Rectal smooth muscle tissue (tissue), 1 donor: ENCODE measurements at regions not wholly inside any gene's neighbourhood (a gene's known extent, or its start where the extent isn't known, plus 50 kb on each side); places are given as distances from the start of the nearest gene placed in this dataset.
A peak's percentile ranks its signal among the peaks of the same experiment; 100 is the strongest.
"Not testable (repeated sequence)": the region's sequence is repeated elsewhere in the genome, so short reads cannot be mapped to it uniquely, and the experiment has no call there.

ENCODE experiments used
- H3K27ac ChIP-seq: one replicate; pipeline ENCODE4 v1.7.0; 2013; ENCODE audit warnings: low read depth, low read length, inconsistent platforms
- H3K27me3 ChIP-seq: one replicate; pipeline ENCODE4 v1.7.0; 2013; ENCODE audit warnings: low read length; ENCODE audit not compliant: control insufficient read depth, insufficient read depth
- H3K36me3 ChIP-seq: one replicate; pipeline ENCODE4 v1.7.0; 2013; ENCODE audit warnings: low read length; ENCODE audit not compliant: control insufficient read depth, insufficient read depth
- H3K4me1 ChIP-seq: one replicate; pipeline ENCODE4 v1.7.0; 2013; ENCODE audit warnings: low read length; ENCODE audit not compliant: control insufficient read depth, insufficient read depth
- H3K4me3 ChIP-seq: one replicate; pipeline ENCODE4 v1.7.0; 2013; ENCODE audit warnings: low read length
- H3K9ac ChIP-seq: one replicate; pipeline ENCODE4 v1.7.0; 2013; ENCODE audit warnings: low read length

DNA sequence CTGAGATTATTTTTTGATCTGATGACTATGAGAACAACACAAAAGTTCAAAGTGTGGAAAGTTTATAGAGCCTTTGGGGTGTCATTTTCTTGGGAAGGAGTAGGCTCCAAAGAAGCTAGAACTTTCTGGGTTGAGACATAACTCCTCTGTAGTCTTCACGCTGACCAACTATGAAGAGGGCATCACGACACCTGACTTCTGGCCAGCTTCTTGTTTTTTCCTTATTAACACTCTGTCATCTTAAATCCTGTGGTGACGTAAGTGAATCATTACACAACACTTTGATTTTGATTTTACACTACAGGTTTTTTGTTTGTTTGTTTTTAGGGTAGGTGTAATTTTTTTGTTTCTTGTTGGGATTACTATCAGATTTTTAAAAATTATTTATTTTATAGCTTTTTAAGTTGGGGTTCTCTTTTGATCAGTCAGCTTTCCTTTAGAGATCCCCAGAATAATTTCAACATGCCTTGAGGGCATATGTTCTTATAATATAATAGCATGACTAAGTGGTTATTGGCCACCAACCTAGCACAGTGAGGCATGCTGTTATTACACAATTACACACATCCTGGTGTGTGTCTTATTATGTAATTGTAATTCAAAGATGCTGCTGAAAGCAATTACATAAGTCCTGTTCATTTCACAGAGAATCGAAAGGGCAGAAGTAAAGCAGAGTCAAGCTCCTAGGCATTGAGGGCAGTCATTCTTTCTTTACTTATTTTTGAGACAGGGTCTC lies 281.6 kb upstream of the NOTCH2NLA start:
- not testable (repeated sequence) for H3K27ac ChIP-seq, H3K27me3 ChIP-seq, H3K9ac ChIP-seq

DNA sequence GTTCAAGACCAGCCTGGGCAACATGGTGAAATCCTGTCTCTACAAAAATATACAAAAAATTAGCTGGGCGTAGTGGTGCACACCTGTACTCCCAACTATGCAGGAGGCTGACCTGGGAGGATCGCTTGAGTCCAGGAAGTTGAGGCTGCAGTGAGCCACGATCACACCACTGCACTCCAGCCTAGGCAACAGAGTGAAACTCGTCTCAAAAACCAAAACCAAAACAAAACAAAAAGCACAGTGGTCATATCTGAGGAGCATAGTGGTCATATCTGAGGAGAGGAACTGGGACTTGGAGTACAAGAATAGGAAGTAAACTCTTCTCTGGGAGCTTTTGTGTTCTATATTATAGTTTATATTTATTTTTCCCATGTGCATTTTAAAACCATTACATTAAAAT lies 275.3 kb upstream of the NOTCH2NLA start:
- not testable (repeated sequence) for H3K36me3 ChIP-seq, H3K9ac ChIP-seq, H3K27me3 ChIP-seq, H3K27ac ChIP-seq, H3K4me3 ChIP-seq, H3K4me1 ChIP-seq

More for the DNA sequence above, 281.6 kb upstream of the NOTCH2NLA start:
- H3K4me1 ChIP-seq, H3K4me3 ChIP-seq, H3K36me3 ChIP-seq: not testable (repeated sequence)

DNA sequence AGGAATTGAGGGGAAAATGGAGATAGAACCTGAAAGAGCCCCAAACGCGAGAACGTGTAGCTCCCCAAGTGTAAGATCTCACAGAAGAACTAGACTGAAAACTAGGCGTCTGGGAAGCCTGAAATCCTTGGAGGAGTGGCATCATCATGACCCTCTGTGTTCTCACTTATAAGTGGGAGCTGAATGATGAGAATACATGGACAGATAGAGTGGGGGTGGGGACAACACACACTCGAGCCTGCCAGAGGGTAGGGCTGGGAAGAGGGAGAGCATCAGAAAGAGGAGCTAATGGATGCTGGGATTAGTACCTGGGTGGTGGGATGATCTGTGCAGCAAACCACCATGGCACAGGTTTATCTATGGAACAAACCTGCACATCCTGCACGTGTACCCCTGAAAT lies 258.7 kb upstream of the NOTCH2NLA start:
- H3K27ac ChIP-seq, H3K4me3 ChIP-seq: not testable (repeated sequence)

DNA sequence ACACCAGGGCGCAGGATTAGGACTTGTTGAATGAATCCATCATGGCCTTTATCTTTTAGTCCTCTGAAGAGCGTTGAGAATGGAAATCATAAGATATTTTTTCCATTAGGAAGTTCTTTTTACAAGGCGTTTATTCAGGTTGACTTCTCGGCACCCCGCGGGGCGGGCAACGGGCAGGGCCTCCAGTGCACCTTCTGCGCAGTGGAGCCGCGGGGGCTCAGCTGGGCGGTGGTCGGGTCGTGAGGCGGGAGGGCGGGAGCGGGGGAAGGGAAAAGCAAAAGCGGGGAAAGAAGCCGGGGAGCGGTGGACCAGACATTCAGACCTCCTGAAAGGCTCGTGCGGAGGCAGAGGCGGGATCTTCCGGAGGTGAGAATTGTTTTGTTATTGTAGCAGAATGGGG lies 258.3 kb upstream of the NOTCH2NLA start:
- not testable (repeated sequence) for H3K27ac ChIP-seq
- peak overlapping the region; percentile 27 for H3K4me3 ChIP-seq

More for the DNA sequence above, 258.7 kb upstream of the NOTCH2NLA start:
- not testable (repeated sequence) for H3K27me3 ChIP-seq, H3K9ac ChIP-seq, H3K4me1 ChIP-seq, H3K36me3 ChIP-seq

DNA sequence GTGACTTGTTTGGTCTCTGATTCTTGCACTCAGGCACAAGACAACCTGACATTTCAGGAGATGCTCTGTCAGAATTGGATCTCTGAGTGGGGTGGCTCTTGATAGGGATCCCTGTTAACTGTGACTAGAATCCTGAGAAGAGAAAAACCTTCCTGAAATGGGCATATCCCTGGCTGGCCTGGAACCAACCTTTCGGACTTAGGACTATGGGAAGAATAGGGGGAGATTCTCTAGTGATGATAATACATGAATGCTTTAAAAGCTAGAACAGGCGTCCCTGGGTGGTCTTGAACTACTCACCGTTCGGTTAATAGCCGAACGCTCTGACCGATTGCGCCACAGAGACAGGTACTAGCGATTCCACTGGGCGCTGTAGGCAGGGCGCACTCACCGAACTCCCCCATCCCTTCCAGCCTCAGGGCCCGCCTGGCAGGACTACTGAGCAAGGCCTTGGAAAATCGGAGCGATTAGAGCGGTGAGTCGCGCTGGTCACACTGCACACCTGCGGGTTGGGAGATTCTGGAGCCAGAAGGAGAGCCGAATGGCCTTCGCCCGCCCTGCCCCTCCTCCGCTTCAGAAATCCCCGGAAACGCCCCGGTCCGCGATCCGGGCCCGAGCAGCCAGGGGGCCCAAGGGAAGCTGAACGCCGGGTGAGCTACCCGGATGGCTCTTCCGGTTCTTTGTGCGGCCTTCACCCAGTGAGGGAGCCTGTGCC lies 257.6 kb upstream of the NOTCH2NLA start:
- H3K4me3 ChIP-seq: peak overlapping the region; percentile 52
- not testable (repeated sequence) for H3K4me1 ChIP-seq, H3K36me3 ChIP-seq, H3K27me3 ChIP-seq
- H3K27ac ChIP-seq: peak overlapping the region; percentile 64
- peak overlapping the region; percentile 21 for H3K9ac ChIP-seq

More for the DNA sequence above, 258.3 kb upstream of the NOTCH2NLA start:
- not testable (repeated sequence) for H3K36me3 ChIP-seq, H3K27me3 ChIP-seq, H3K9ac ChIP-seq, H3K4me1 ChIP-seq

DNA sequence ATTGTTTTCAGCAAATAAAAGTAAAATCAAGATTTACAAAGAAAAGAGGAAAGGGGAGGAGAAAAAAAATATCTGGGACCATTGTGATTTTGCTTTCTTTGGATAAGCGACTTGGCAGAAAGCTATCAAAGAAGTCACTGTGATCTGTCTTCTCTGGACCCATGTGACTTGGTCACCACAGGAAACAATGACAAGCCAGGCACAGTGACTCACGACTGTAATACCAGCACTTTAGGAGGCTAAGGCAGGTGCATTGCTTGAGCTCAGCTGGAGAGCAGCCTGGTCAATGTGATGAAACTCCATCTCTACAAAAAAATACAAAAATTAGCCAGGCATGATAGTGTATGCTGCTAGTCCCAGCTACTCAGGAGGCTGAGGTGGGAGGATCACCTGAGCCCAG lies 255.4 kb upstream of the NOTCH2NLA start:
- H3K4me1 ChIP-seq, H3K27me3 ChIP-seq: not testable (repeated sequence)

DNA sequence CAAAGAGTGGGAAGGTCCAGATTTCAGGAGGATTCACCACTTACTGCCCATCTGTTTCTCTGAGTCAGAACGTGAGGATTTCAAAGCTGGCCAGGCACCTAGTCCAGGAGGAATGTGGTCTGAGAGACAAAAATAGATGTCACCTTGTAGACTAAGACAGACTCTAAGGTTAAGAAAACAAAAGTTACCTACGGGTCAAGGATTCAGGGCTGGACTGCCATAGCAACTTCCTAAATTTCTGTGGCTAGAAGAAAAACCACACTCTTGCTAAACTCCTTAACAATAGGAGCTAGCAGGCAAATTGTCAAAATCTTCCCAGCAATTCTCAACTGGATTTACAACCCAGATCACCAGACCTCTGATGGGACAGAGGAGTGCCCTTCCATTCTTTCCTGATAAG lies 250.4 kb upstream of the NOTCH2NLA start:
- not testable (repeated sequence) for H3K27me3 ChIP-seq, H3K9ac ChIP-seq, H3K4me3 ChIP-seq, H3K36me3 ChIP-seq, H3K4me1 ChIP-seq, H3K27ac ChIP-seq

More for the DNA sequence above, 255.4 kb upstream of the NOTCH2NLA start:
- not testable (repeated sequence) for H3K4me3 ChIP-seq, H3K36me3 ChIP-seq, H3K27ac ChIP-seq, H3K9ac ChIP-seq

DNA sequence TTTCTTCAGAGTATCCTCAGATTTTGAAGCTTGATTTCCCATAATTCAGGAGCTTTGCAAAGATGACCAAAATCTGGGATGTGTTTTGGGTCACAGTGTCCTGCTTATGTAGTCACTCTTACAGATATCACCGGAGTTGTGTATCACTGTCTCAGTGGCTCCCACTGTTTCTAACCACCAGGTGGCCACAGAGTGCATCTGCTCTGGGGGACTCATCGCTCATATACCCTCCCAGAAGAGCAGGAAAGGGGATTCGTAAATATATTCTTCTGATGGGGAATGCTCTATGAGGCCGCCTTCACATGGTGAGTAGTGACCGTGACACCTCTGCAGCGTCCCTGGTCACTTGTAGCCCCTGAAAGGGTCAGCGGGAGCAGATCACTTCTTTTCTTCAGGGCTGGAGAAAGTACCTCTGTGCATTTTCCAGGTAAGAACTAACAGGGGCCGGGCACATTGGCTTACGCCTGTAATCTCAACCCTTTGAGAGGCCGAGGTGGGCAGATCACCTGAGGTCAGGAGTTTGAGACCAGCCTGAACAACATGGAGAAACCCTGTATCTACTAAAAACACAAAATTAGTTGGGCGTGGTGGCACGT lies 249.4 kb upstream of the NOTCH2NLA start:
- not testable (repeated sequence) for H3K27me3 ChIP-seq, H3K4me3 ChIP-seq, H3K4me1 ChIP-seq, H3K27ac ChIP-seq, H3K9ac ChIP-seq, H3K36me3 ChIP-seq

DNA sequence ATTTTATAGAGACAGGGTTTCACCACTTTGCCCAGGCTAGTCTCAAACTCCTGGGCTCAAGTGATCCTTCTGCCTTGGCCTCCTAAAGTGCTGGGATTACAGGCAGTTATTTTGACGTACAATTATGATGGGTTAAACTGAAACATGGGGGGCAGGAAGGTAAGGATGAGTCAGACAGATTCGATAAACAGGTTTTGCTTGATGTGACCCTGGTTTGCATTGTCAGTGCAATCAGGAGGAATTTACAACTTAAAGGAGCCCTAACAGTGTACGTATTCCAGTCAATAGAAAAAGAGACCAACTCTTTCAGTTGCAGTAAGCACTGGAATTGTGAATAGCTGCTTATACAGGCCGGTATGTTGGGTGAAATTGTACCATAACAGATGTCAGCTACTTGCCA lies 246.3 kb upstream of the NOTCH2NLA start:
- H3K36me3 ChIP-seq, H3K27ac ChIP-seq, H3K9ac ChIP-seq, H3K4me1 ChIP-seq, H3K27me3 ChIP-seq, H3K4me3 ChIP-seq: not testable (repeated sequence)

DNA sequence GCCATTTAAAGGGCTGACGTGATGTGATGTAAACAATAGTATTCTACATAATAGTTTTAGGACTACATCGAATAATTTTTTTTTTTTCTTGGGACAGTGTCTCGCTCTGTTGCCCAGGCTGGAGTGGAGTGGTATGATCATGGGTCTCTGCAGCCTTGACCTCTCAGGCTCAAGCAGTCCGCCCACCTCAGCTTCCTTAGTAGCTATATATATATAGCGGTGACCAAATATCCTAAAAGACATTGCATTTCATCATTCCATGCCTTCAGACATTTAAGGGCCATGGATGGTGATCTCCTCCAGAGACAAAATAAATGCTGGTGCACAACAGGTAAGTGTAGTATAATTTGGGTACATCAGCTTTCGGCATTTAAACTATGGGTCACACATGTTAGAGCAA lies 245.4 kb upstream of the NOTCH2NLA start:
- not testable (repeated sequence) for H3K27ac ChIP-seq, H3K9ac ChIP-seq, H3K36me3 ChIP-seq

DNA sequence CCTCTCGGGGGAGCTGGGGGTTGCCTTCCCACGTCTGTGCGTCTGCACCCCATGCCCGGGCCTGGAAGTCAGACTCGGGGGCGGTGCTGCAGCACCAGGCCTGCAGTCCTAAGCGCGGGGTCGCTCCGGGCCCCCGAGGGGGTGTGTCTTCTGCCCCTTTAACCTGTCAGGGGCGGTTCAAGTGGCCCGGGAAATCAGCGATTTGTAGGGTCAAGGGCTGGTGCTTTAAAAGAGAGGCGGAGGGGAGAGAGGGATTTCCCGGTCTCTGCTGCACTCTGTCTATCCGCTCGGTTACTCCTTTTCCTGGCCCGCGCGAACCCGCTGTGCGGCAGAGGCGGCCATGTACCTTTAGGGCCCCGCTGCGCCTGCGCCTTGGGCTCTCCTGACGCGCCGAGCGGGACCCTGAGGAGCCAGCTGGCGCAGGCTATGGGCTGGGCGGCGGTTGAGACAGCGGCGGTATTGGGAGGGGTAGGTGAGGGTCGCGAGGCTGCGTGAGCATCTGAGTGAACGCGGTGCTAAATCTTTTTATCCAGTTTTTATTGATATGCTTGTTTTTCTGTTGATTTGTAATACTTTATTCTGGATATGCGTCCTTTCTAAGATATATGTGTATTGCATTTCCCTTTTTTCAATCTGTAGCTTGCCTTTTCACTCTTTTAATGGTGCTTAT lies 243.5 kb upstream of the NOTCH2NLA start:
- peak overlapping the region; percentile 24 for H3K27ac ChIP-seq

More for the DNA sequence above, 245.4 kb upstream of the NOTCH2NLA start:
- H3K27me3 ChIP-seq, H3K4me3 ChIP-seq, H3K4me1 ChIP-seq: not testable (repeated sequence)

DNA sequence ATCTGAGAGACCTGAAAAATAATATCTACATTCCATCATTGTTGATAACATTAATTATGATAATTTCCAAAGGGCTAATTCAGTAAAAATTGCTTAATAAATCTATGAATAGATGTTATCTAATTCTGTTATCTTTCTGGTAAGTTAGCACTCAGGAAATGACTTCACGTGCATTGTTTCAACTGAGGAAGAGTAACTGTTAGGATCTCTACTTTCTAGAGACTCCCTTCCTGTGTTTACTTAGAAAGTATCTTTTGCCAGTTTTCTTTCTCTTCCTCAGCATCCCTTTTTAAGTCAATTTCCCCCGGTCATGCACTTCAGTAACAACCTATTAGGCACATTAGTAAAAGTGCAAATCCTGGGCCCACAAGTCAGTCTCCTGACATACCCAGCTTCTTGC lies 231.1 kb upstream of the NOTCH2NLA start:
- not testable (repeated sequence) for H3K27ac ChIP-seq, H3K9ac ChIP-seq, H3K4me3 ChIP-seq, H3K27me3 ChIP-seq, H3K4me1 ChIP-seq, H3K36me3 ChIP-seq

More for the DNA sequence above, 243.5 kb upstream of the NOTCH2NLA start:
- not testable (repeated sequence) for H3K27me3 ChIP-seq, H3K36me3 ChIP-seq, H3K9ac ChIP-seq, H3K4me1 ChIP-seq
- peak overlapping the region; percentile 17 for H3K4me3 ChIP-seq
